ENCODE measurements at regions not wholly inside any gene's neighbourhood (a gene's known extent, or its start where the extent isn't known, plus 50 kb on each side); places are given as distances from the start of the nearest gene placed in this dataset.

- TF ChIP-seq, protein P1, sequence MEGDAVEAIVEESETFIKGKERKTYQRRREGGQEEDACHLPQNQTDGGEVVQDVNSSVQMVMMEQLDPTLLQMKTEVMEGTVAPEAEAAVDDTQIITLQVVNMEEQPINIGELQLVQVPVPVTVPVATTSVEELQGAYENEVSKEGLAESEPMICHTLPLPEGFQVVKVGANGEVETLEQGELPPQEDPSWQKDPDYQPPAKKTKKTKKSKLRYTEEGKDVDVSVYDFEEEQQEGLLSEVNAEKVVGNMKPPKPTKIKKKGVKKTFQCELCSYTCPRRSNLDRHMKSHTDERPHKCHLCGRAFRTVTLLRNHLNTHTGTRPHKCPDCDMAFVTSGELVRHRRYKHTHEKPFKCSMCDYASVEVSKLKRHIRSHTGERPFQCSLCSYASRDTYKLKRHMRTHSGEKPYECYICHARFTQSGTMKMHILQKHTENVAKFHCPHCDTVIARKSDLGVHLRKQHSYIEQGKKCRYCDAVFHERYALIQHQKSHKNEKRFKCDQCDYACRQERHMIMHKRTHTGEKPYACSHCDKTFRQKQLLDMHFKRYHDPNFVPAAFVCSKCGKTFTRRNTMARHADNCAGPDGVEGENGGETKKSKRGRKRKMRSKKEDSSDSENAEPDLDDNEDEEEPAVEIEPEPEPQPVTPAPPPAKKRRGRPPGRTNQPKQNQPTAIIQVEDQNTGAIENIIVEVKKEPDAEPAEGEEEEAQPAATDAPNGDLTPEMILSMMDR (IDR thresholded peaks at IDR 0.05), result peak; percentile 56 to 76 (median 73)
- no peak for TF ChIP-seq POLR2A (IDR thresholded peaks at IDR 0.05)
- no peak for TF ChIP-seq EP300 (IDR thresholded peaks at IDR 0.05; ENCODE audit: low read depth)
- TF ChIP-seq POLR2AphosphoS5 (IDR thresholded peaks at IDR 0.05), result no peak
Observed at GRCh38 chr16:9258423-9259051, 167.1 kb downstream of the HAPSTR1 start.
